ENCODE measurements at regions not wholly inside any gene's neighbourhood (a gene's known extent, or its start where the extent isn't known, plus 50 kb on each side); places are given as distances from the start of the nearest gene placed in this dataset.

DNA sequence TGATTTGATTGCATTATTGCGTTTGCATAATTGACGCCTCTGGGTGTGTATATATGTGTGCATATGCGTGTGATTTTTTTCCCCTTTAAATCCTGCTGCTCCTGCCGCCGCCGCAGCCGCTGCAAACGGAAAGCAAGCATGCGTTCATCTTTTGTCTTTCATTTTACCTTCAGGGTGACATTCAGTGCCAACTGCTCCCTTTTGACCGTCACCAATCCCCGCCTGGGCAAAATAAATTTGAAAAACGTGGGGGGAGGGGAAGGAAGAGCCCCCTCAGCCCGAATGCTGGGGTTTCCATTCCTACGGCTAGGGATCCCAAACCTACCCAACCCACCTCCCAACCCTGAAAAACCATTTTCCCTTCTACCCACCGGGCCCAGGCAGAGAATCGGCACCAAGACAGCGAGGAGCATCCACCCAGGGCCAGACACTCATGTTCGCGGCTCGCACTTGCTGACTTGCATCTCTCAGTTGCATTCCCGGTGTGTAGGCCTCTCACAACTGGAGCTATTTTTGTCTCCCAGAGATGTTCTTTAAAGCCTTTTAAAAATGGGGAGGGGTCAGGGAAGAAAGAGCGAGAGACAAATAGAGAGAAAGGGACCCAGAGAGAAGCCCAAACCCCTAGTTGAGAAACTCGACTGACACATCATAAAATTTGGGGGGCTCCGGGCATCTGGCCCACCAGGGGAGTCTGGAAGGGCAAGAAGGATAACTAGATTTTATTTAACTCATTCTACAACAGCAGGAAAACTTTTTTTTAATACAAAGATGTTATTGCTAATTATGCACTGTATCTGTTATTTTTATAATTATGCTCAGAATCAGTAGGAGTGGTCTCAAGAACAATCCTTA is 367.1 kb upstream of the ESRRG start:
- TF ChIP-seq POLR2AphosphoS5 (IDR thresholded peaks at IDR 0.05; ENCODE audit: low read depth, low read length) = no peak
- FAIRE-seq (no peak), DNase-seq (ENCODE audit: insufficient read length, low spot score) (no peak)

DNA sequence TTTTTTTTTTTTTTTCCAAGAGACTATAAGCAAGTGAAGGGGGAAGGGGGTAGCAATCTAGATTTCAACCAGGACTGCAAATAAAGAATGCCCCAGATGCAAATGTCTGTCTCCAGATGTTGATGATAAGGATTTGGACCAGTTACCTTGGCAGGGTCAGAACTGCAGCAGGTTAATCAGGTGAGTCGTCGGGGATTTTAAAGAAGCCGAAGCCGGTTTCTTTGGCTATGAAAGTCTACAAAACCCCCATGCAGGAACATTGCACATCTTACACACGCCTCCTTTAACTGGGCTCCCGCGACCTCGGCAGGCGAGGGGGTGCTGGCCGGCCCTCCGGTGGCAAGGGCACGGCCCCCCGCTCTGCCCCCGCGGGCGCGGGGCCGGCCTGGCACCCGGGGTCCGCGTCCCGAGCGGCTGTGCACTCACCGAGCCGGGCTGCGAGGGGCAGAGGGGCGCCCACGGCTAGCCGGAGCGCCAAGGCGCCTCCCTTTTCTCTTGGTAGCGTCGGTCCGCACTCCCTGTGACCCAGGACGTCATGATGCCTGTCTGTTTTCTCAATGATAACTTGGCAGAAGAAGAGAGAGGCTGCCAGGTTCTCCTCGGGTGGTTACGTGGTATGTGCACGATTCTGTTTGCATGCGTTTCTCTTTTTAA is 366.3 kb upstream of the ESRRG start:
- no peak for TF ChIP-seq PAX5 (IDR thresholded peaks at IDR 0.05; ENCODE audit: insufficient read depth, low read length, severe bottlenecking)
- no peak for TF ChIP-seq SPI1 (IDR thresholded peaks at IDR 0.05; ENCODE audit: low read depth, low read length)
- no peak for TF ChIP-seq POLR2AphosphoS5 (IDR thresholded peaks at IDR 0.05; ENCODE audit: low read depth, low read length)
- no peak for TF ChIP-seq POLR2A (IDR thresholded peaks at IDR 0.05; ENCODE audit: low read depth, low read length)
- TF ChIP-seq POU2F2 (IDR thresholded peaks at IDR 0.05; ENCODE audit: low read depth, low read length) = no peak
- TF ChIP-seq TAF1 (IDR thresholded peaks at IDR 0.05; ENCODE audit: low read depth, low read length) = no peak
- DNase-seq (ENCODE audit: insufficient read length, low spot score) (peak; percentile 3), FAIRE-seq (no peak)

GRCh38 chr1:217088521-217089284 is 365.5 kb upstream of the ESRRG start:
- no peak for TF ChIP-seq POLR2AphosphoS5 (IDR thresholded peaks at IDR 0.05; ENCODE audit: low read depth, low read length)
- no peak for TF ChIP-seq TAF1 (IDR thresholded peaks at IDR 0.05; ENCODE audit: low read depth, low read length)
- TF ChIP-seq POU2F2 (IDR thresholded peaks at IDR 0.05; ENCODE audit: low read depth, low read length) = no peak
- no peak for TF ChIP-seq PAX5 (IDR thresholded peaks at IDR 0.05; ENCODE audit: insufficient read depth, low read length, severe bottlenecking)
- TF ChIP-seq SPI1 (IDR thresholded peaks at IDR 0.05; ENCODE audit: low read depth, low read length) = no peak
- no peak for TF ChIP-seq POLR2A (IDR thresholded peaks at IDR 0.05; ENCODE audit: low read depth, low read length)
- DNase-seq (ENCODE audit: insufficient read length, low spot score) (no peak), FAIRE-seq (no peak)

GRCh38 chr1:217088011-217088410 is 364.8 kb upstream of the ESRRG start:
- no peak for FAIRE-seq
- DNase-seq (ENCODE audit: insufficient read length, low spot score) = no peak
- TF ChIP-seq SPI1 (IDR thresholded peaks at IDR 0.05; ENCODE audit: low read depth, low read length) = no peak
- no peak for TF ChIP-seq TAF1 (IDR thresholded peaks at IDR 0.05; ENCODE audit: low read depth, low read length)
- TF ChIP-seq POLR2AphosphoS5 (IDR thresholded peaks at IDR 0.05; ENCODE audit: low read depth, low read length) = no peak
- no peak for TF ChIP-seq POLR2A (IDR thresholded peaks at IDR 0.05; ENCODE audit: low read depth, low read length)
- TF ChIP-seq PAX5 (IDR thresholded peaks at IDR 0.05; ENCODE audit: insufficient read depth, low read length, severe bottlenecking) = no peak
- no peak for TF ChIP-seq POU2F2 (IDR thresholded peaks at IDR 0.05; ENCODE audit: low read depth, low read length)

DNA sequence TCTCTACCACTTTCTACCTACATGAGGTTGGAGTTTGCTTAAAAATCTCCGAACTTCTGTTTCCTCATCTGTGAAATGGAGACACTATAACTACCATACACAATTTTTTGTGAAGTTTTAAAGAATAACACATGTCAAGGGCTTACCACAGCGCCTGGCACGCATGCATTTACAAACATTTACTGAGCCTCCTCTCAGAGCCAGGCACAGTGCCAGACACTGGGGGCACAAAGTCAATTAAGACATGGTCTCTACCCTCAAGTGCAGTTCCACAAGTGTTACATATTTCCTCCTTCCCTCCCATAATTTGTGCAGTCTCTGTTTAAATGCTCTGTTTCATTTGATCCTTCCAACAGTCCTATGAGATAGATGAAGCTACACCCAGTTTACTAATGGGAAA is 356.4 kb upstream of the ESRRG start:
- DNase-seq (ENCODE audit: insufficient read length, low spot score) (no peak), FAIRE-seq (no peak)
- TF ChIP-seq POLR2A (IDR thresholded peaks at IDR 0.05; ENCODE audit: low read depth, low read length) (no peak), POLR2AphosphoS5 (IDR thresholded peaks at IDR 0.05; ENCODE audit: low read depth, low read length) (no peak), PAX5 (IDR thresholded peaks at IDR 0.05; ENCODE audit: insufficient read depth, low read length, severe bottlenecking) (no peak), TAF1 (IDR thresholded peaks at IDR 0.05; ENCODE audit: low read depth, low read length) (no peak), SPI1 (IDR thresholded peaks at IDR 0.05; ENCODE audit: low read depth, low read length) (no peak)

- DNase-seq (ENCODE audit: insufficient read length, low spot score) (no peak), FAIRE-seq (no peak)
- no peak for TF ChIP-seq PAX5 (IDR thresholded peaks at IDR 0.05; ENCODE audit: insufficient read depth, low read length, severe bottlenecking)
- TF ChIP-seq POLR2A (IDR thresholded peaks at IDR 0.05; ENCODE audit: low read depth, low read length) = no peak
- TF ChIP-seq TAF1 (IDR thresholded peaks at IDR 0.05; ENCODE audit: low read depth, low read length) = no peak
- TF ChIP-seq SPI1 (IDR thresholded peaks at IDR 0.05; ENCODE audit: low read depth, low read length) = no peak
- no peak for TF ChIP-seq POU2F2 (IDR thresholded peaks at IDR 0.05; ENCODE audit: low read depth, low read length)
- no peak for TF ChIP-seq POLR2AphosphoS5 (IDR thresholded peaks at IDR 0.05; ENCODE audit: low read depth, low read length)
Observed at GRCh38 chr1:217078959-217079358, 355.7 kb upstream of the ESRRG start.

- no peak for TF ChIP-seq TAF1 (IDR thresholded peaks at IDR 0.05; ENCODE audit: low read depth, low read length)
- TF ChIP-seq SPI1 (IDR thresholded peaks at IDR 0.05; ENCODE audit: low read depth, low read length) = no peak
- TF ChIP-seq POU2F2 (IDR thresholded peaks at IDR 0.05; ENCODE audit: low read depth, low read length) = no peak
- TF ChIP-seq PAX5 (IDR thresholded peaks at IDR 0.05; ENCODE audit: insufficient read depth, low read length, severe bottlenecking) = no peak
- no peak for TF ChIP-seq POLR2A (IDR thresholded peaks at IDR 0.05; ENCODE audit: low read depth, low read length)
- TF ChIP-seq POLR2AphosphoS5 (IDR thresholded peaks at IDR 0.05; ENCODE audit: low read depth, low read length) = no peak
- no peak for FAIRE-seq
- no peak for DNase-seq (ENCODE audit: insufficient read length, low spot score)
Observed at GRCh38 chr1:217078078-217078690, 355.0 kb upstream of the ESRRG start.

DNA sequence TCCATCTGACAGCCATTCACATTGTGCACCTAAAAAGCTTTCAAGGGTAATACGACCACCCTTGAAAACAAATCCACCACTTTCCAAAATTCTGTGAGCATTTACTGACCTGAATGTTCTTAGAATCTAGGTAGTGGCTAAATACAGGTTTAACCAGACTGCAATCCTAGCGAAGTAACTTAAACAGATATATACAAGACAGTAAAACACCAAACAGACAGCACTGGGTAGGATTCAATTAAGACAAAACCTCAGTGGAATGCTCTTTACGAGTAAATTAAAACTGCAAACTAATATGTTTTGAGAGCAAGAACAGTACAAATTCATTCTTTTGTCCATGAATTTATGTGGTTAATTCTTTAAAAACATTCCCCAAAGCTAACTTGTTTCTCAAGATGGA is 354.2 kb upstream of the ESRRG start:
- no peak for FAIRE-seq
- DNase-seq (ENCODE audit: insufficient read length, low spot score) = no peak
- TF ChIP-seq PAX5 (IDR thresholded peaks at IDR 0.05; ENCODE audit: insufficient read depth, low read length, severe bottlenecking) = no peak
- no peak for TF ChIP-seq POU2F2 (IDR thresholded peaks at IDR 0.05; ENCODE audit: low read depth, low read length)
- no peak for TF ChIP-seq POLR2AphosphoS5 (IDR thresholded peaks at IDR 0.05; ENCODE audit: low read depth, low read length)
- no peak for TF ChIP-seq SPI1 (IDR thresholded peaks at IDR 0.05; ENCODE audit: low read depth, low read length)
- no peak for TF ChIP-seq TAF1 (IDR thresholded peaks at IDR 0.05; ENCODE audit: low read depth, low read length)
- TF ChIP-seq POLR2A (IDR thresholded peaks at IDR 0.05; ENCODE audit: low read depth, low read length) = no peak

- no peak for FAIRE-seq
- TF ChIP-seq POLR2A (IDR thresholded peaks at IDR 0.05; ENCODE audit: low read depth, low read length) (no peak), POU2F2 (IDR thresholded peaks at IDR 0.05; ENCODE audit: low read depth, low read length) (no peak), PAX5 (IDR thresholded peaks at IDR 0.05; ENCODE audit: insufficient read depth, low read length, severe bottlenecking) (no peak), POLR2AphosphoS5 (IDR thresholded peaks at IDR 0.05; ENCODE audit: low read depth, low read length) (no peak), TAF1 (IDR thresholded peaks at IDR 0.05; ENCODE audit: low read depth, low read length) (no peak), SPI1 (IDR thresholded peaks at IDR 0.05; ENCODE audit: low read depth, low read length) (no peak)
Observed at GRCh38 chr1:217076902-217077301, 353.7 kb upstream of the ESRRG start.

More at GRCh38 chr1:217076902-217077301, 353.7 kb upstream of the ESRRG start:
- no peak for DNase-seq (ENCODE audit: insufficient read length, low spot score)

Measured in GM12891 (cell line).